LNCAP (cell line): ENCODE measurements at regions not wholly inside any gene's neighbourhood (a gene's known extent, or its start where the extent isn't known, plus 50 kb on each side); places are given as distances from the start of the nearest gene placed in this dataset.

Source experiments
- CTCF ChIP-seq: fragments of 450-650 bp; IDR thresholded peaks from 2 replicates; pipeline ENCODE4 v1.5.1; 2017; ENCODE audit warnings: mild to moderate bottlenecking

- no peak for TF ChIP-seq CTCF
Measured at GRCh38 chr1:2867861-2868260, 66.4 kb upstream of the TTC34 start.

- TF ChIP-seq CTCF = no peak
Measured at GRCh38 chr1:2868571-2869195, 67.2 kb upstream of the TTC34 start.

- no peak for TF ChIP-seq CTCF
Measured at GRCh38 chr1:2871246-2871815, 69.8 kb upstream of the TTC34 start.

- no peak for TF ChIP-seq CTCF
Measured at GRCh38 chr1:2874207-2874606, 72.7 kb upstream of the TTC34 start.

- no peak for TF ChIP-seq CTCF
Measured at GRCh38 chr1:2874607-2875480, 73.4 kb upstream of the TTC34 start.

GRCh38 chr1:2875707-2876561, 74.4 kb upstream of the TTC34 start:
- TF ChIP-seq CTCF = peak; percentile 70

GRCh38 chr1:2876846-2877245, 75.4 kb upstream of the TTC34 start:
- TF ChIP-seq CTCF = no peak
